Adrenal gland (tissue), 5 donors: ENCODE measurements at regions not wholly inside any gene's neighbourhood (a gene's known extent, or its start where the extent isn't known, plus 50 kb on each side); places are given as distances from the start of the nearest gene placed in this dataset.

Experiments
- CTCF ChIP-seq, 6 experiments: fragments of 450-650 bp in 4 of 6; fragments of 200-600 bp in 2 of 6; sonication (generic) in 1 of 6; IDR thresholded peaks; 1 replicate in 5 of 6; 2 replicates in 1 of 6; pipeline versions ENCODE4 v1.5.1 to v1.8.0; 2016 to 2021; ENCODE audit warnings: antibody characterized with exemption in 6 of 6, mild to moderate bottlenecking in 2 of 6, moderate library complexity in 1 of 6
- POLR2A ChIP-seq, 2 donors: fragments of 450-650 bp; IDR thresholded peaks; one replicate each; pipeline ENCODE4 v1.6.1; 2017; ENCODE audit warnings: antibody characterized with exemption in 2 of 2, mild to moderate bottlenecking in 2 of 2, moderate library complexity in 1 of 2
- donor health status: DM: no; HTN: no; CAD: no.

GRCh38 chr20:40538131-40538530 is 150.9 kb downstream of the MAFB start:
- no peak for TF ChIP-seq POLR2A (IDR thresholded peaks at IDR 0.05)
- no peak for TF ChIP-seq CTCF (IDR thresholded peaks at IDR 0.05)
